ENCODE measurements at regions not wholly inside any gene's neighbourhood (a gene's known extent, or its start where the extent isn't known, plus 50 kb on each side); places are given as distances from the start of the nearest gene placed in this dataset.

DNA sequence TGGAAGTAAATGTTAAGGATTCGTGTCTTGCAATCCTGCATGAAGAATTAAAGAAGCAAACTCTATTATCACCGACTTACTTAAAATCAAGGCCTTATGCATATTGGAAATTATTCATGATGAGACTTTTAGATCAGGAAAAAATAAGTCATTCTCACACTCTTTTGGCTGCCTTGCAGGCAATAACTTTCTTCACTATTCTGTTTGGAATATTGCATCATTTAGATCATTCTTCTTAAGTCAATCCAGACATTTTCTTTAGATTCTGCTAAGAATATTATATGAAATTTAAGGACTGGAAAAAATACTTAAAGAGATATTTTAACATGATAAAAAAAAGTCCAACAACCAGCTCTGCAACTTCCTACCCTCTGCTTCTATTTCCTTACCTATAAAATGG lies 245.4 kb downstream of the LRRN1 start:
- Mint-ChIP-seq H3K27ac (no peak overlapping the region), H3K4me3 (no peak overlapping the region), H3K4me1 (peaks cover 0 to 1% (median 0%) of the 10 kb centered on the region in 3 donors), H3K9me3 (no peaks in the 10 kb centered on the region), H3K27me3 (no peaks in the 10 kb centered on the region), H3K36me3 (peaks cover 2% of the 10 kb centered on the region)

DNA sequence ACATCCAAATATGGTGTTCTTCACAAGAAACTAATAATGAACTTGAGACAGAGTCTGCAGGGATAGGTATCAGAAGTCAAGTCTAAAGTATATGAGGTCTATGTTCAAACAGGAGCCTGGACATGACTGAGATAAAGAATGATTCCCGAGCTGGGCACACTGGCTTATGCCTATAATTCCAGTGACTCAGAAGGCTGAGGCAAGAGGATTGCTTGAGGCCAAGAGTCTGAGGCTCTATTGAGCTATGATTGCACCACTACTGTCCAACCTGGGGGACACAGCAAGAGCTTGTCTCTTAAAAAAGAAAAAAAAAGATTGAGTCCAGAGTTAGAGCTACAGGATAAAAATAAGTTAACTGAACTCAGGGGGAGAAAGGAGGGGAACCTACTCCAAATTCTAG lies 246.5 kb downstream of the LRRN1 start:
- no peaks in the 10 kb centered on the region for H3K9me3 Mint-ChIP-seq
- H3K4me3 Mint-ChIP-seq = no peak overlapping the region
- H3K27ac Mint-ChIP-seq = no peak overlapping the region
- H3K27me3 Mint-ChIP-seq = no peaks in the 10 kb centered on the region
- no peaks in the 10 kb centered on the region for H3K4me1 Mint-ChIP-seq
- H3K36me3 Mint-ChIP-seq = no peaks in the 10 kb centered on the region

DNA sequence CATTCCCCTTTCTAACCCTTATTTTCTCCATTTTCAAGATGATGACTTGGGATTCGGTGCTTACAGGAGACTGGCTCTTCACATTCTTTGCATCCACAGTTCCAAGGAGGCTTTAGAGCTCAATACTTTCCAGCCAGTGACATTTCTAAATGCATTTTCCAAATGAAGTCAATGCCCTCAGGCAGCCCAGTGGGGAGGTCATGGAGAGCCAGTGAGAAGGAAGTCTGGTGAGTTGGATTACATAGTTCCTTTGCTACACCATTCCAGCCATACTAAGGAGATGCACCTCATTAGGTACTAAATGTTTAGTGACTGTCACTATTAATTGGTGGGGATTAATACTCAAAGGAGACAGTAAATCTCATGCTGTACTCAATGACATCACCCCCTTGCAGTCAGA lies 248.1 kb downstream of the LRRN1 start:
- Mint-ChIP-seq H3K27ac (no peak overlapping the region), H3K9me3 (no peaks in the 10 kb centered on the region), H3K4me3 (no peak overlapping the region), H3K36me3 (no peaks in the 10 kb centered on the region), H3K27me3 (no peaks in the 10 kb centered on the region), H3K4me1 (no peaks in the 10 kb centered on the region)

DNA sequence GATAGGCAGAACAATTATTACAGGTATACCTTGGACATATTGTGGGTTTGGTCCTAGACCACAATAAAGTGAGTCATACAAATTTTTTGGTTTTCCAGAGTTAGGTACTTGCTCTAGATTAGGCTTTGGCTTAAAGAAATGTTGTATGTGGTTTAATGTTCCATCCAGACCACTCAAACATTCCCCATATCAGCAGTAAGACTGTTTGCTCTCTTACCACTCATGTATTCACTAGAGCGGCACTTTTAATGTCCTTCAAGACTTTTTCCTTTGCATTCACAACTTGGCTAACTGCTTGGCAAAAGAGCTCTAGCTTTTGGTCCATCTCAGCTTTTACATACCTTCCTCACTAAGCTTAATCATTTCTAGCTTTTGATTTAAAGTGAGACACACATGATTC lies 250.5 kb upstream of the SETMAR start:
- Mint-ChIP-seq H3K4me1 (peaks cover 0 to 1% (median 0%) of the 10 kb centered on the region in 3 donors), H3K4me3 (no peak overlapping the region), H3K36me3 (no peaks in the 10 kb centered on the region), H3K27ac (no peak overlapping the region), H3K27me3 (no peaks in the 10 kb centered on the region), H3K9me3 (peaks cover 0 to 1% (median 0%) of the 10 kb centered on the region in 3 donors)

DNA sequence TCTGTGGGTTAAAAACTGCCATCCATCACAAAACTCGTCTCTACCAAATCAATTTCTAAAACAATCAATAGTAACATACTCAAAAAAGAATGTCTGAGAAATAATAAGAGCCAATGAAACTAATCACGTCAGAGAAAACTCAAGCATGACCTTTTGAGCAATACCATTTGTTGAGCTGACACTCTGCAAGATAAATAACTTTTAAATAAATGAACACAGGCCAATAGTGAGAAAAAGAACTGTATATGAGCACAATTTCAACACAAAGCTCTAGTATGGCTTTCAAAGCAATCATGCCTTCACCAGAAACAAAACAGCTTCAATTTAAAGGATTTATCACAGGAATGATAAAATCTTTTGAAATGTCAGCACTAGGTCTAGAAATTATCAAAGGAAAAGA lies 249.2 kb upstream of the SETMAR start:
- Mint-ChIP-seq H3K4me3 (no peak overlapping the region), H3K4me1 (peaks cover 0 to 1% (median 0%) of the 10 kb centered on the region in 3 donors), H3K36me3 (no peaks in the 10 kb centered on the region), H3K9me3 (peaks cover 0 to 1% (median 0%) of the 10 kb centered on the region in 3 donors), H3K27ac (no peak overlapping the region), H3K27me3 (no peaks in the 10 kb centered on the region)

DNA sequence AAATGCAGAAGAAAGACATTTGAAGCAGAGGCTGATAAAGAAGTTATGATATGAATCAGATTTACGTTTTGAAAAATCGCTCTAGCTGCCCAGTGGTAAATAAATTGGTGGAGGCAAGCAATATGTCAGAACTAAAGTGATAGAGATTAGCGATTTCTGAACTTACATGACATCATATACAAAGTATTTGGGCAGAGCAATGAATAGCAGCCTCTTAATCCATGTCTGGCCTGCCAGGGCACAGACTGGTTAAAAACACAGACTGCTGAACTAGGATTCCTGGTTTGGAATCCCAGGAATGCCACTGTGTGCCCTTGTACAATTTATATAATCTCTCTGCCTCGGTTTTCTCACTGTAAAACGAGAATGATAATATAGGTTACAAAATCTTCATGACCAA lies 243.1 kb upstream of the SETMAR start:
- no peak overlapping the region for H3K4me3 Mint-ChIP-seq
- peaks cover 2% of the 10 kb centered on the region for H3K27me3 Mint-ChIP-seq
- peaks cover 0 to 4% (median 1%) of the 10 kb centered on the region in 3 donors for H3K9me3 Mint-ChIP-seq
- H3K36me3 Mint-ChIP-seq = no peaks in the 10 kb centered on the region
- no peak overlapping the region for H3K27ac Mint-ChIP-seq
- peaks cover 28 to 43% (median 39%) of the 10 kb centered on the region in 3 donors for H3K4me1 Mint-ChIP-seq

DNA sequence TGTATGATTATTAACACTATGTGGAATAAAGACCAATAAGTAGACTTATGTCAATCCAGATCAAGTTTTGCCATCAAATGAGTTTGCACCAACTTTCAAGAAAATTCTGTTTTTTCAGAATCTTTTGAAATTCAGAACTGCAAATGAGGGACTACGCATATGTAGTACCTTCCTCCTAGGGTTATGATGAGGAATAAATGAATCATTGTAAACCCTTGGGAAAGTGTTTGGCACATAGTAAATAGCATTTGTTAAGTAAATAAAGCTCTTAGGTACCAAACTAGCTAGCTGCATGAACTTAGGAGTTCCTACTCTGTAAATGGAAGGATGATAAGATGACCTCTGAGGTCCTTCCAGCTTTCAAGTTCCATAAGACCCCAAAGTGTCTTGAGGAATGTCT lies 242.6 kb upstream of the SETMAR start:
- Mint-ChIP-seq H3K9me3 (peaks cover 0 to 4% (median 1%) of the 10 kb centered on the region in 3 donors), H3K4me1 (peaks cover 31 to 47% (median 43%) of the 10 kb centered on the region in 3 donors), H3K27me3 (peaks cover 2% of the 10 kb centered on the region), H3K27ac (no peak overlapping the region), H3K36me3 (no peaks in the 10 kb centered on the region), H3K4me3 (no peak overlapping the region)

DNA sequence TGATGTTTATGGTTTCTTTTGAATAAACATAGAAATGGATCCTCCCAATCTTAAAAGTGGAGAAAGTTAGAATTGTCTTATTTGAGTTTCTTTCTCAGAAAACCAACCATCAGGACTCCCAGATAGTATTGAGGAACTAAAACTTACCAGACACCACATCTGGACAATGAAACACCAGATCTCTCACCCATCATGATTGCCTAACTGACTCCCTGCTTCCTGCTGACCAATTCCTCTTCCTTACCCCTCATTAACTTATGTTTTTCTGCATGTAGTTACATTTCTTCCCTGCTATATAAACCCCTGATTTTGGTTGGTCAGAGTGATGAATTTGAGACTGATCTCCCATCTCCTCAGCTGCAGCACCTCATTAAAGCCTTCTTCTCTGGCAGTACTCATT lies 242.0 kb upstream of the SETMAR start:
- Mint-ChIP-seq H3K4me1 (peaks cover 35 to 48% (median 47%) of the 10 kb centered on the region in 3 donors), H3K27me3 (peaks cover 2% of the 10 kb centered on the region), H3K36me3 (no peaks in the 10 kb centered on the region), H3K4me3 (peak overlapping the region in 2 of 4 donors; percentile 32 to 55), H3K27ac (no peak overlapping the region), H3K9me3 (peaks cover 0 to 4% (median 1%) of the 10 kb centered on the region in 3 donors)

DNA sequence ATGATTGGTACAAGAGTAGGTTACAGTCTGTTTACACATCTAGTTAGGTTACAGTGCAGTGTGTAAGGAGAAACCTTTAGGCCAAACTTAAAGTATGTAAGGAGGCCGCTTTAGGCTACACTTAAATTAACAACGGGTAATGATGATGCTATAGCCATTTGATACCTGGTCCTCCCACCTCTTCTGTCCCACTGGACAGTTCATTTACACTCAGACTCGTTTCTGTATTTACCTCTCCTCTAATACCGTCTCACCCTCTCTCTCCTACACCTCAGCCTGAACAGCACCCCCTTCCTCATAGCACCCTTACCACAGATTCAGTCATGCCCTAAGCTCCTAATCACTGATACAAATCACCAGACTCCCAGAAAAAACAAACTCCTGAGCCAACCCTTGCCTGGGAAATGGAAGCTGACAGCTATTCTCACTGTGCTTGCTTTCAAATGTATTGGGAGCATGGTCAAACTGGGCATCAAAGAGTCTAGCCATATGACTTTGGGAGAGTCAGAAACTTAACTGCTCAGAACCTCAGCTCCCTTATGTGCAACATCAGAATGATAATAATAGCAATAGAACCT lies 241.3 kb upstream of the SETMAR start:
- peaks cover 0 to 4% (median 1%) of the 10 kb centered on the region in 3 donors for H3K9me3 Mint-ChIP-seq
- peak overlapping the region in 2 of 4 donors; percentile 5 to 42 for H3K4me3 Mint-ChIP-seq
- H3K4me1 Mint-ChIP-seq = peaks cover 36 to 55% (median 52%) of the 10 kb centered on the region in 3 donors
- H3K36me3 Mint-ChIP-seq = no peaks in the 10 kb centered on the region
- H3K27ac Mint-ChIP-seq = no peak overlapping the region
- peaks cover 2% of the 10 kb centered on the region for H3K27me3 Mint-ChIP-seq

DNA sequence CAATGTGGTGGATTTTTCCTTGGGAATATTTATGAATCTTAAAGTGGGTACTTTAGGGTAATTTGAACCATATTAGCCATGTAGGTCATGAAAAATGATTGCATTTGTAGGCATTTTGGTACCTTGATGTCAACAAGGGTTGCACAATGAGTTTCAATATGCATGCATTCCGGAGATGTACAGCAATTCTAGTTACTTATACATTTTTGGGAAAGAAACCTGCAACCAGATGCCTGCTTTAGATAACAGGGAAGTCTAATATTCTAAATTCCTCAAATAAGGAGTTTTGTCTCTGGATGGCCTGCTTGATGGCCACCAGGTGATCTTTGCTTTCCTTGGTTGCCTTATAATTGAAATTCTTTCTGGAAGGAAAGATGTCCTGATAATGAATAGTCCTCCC lies 240.5 kb upstream of the SETMAR start:
- peaks cover 39 to 58% (median 53%) of the 10 kb centered on the region in 3 donors for H3K4me1 Mint-ChIP-seq
- H3K36me3 Mint-ChIP-seq = no peaks in the 10 kb centered on the region
- no peak overlapping the region for H3K4me3 Mint-ChIP-seq
- H3K9me3 Mint-ChIP-seq = peaks cover 0 to 4% (median 0%) of the 10 kb centered on the region in 3 donors
- H3K27me3 Mint-ChIP-seq = peaks cover 2% of the 10 kb centered on the region
- H3K27ac Mint-ChIP-seq = no peak overlapping the region

DNA sequence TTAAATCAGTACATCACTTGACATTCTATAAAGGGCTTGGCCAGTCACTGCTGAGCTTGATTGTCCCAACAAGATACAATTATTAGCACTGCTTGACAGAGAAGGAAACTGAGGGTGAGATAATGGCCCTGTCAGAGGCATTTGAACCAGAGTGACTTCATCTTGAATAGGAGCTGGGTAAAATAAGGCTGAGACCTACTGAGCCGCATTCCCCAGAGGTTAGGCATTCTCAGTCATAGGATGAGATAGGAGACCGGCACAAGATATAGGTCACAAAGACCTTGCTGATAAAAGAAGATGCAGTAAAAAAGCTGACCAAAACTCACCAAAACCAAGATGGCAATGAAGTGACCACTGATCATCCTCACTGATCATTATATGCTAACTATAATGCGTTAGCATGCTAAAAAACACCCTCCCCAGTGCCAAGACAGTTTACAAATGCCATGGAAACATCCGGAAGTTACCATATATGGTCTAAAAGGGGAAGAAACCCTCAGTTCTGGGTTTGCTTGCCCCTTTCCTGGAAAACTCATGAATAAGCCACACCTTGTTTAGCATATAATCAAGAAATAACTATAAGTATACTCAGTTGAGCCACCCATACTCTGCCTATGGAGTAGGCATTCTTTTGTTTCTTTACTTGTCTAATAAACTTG lies 239.1 kb upstream of the SETMAR start:
- H3K4me1 Mint-ChIP-seq = peaks cover 46 to 68% (median 58%) of the 10 kb centered on the region in 3 donors
- peak overlapping the region in 1 of 4 donors; percentile 71 for H3K4me3 Mint-ChIP-seq
- no peaks in the 10 kb centered on the region for H3K36me3 Mint-ChIP-seq
- H3K27me3 Mint-ChIP-seq = peaks cover 2% of the 10 kb centered on the region
- peak overlapping the region in 1 of 3 donors; percentile 50 for H3K27ac Mint-ChIP-seq
- H3K9me3 Mint-ChIP-seq = peaks cover 0 to 4% (median 2%) of the 10 kb centered on the region in 3 donors

DNA sequence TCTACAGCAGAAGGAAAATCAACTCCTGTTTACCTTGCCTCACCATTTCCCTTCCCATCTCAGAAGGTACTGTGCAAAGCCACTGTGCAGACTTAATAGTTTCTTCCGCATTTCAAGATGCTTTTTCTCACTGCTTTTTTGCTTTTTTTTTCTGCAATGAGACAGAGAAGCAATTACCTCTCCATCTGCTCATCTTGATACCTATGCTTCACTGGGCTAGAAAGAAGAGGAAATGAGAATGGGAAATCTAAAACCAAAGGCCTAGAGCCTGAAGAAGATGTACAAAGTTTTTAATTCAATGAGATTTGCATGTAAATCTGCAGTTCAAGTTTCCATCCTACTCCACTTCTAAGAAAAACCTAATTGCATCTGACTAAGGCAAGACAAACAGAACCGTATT lies 238.1 kb upstream of the SETMAR start:
- H3K27me3 Mint-ChIP-seq = no peaks in the 10 kb centered on the region
- H3K36me3 Mint-ChIP-seq = peaks cover 5% of the 10 kb centered on the region
- peaks cover 0 to 4% (median 3%) of the 10 kb centered on the region in 3 donors for H3K9me3 Mint-ChIP-seq
- H3K4me3 Mint-ChIP-seq = peak overlapping the region in 3 of 4 donors; percentile 3 to 71 (median 64)
- peak overlapping the region in 1 of 3 donors; percentile 1 for H3K27ac Mint-ChIP-seq
- peaks cover 44 to 70% (median 59%) of the 10 kb centered on the region in 3 donors for H3K4me1 Mint-ChIP-seq

DNA sequence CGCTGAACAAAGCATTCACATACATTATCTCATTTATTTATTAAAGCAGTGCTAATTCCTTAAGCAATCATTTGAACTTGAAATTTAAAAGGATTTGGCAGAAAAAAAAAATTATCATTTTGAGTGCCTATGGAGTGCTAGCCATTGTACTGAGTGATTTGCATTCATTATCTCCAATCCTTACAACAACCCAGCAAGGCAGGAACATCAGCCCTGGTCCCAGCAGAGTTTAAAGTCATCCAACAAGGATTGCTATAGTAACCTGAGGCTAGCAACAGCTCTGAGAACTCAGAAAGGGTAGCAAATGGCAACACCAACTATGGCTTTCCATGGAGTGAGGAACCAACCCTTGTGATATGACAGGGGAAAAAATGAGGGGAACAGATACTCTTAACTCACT lies 237.6 kb upstream of the SETMAR start:
- Mint-ChIP-seq H3K36me3 (peaks cover 5% of the 10 kb centered on the region), H3K27ac (peak overlapping the region in 1 of 3 donors; percentile 1), H3K9me3 (peaks cover 0 to 4% (median 3%) of the 10 kb centered on the region in 3 donors), H3K4me3 (peak overlapping the region in 1 of 4 donors; percentile 71), H3K27me3 (no peaks in the 10 kb centered on the region), H3K4me1 (peaks cover 44 to 71% (median 57%) of the 10 kb centered on the region in 3 donors)

DNA sequence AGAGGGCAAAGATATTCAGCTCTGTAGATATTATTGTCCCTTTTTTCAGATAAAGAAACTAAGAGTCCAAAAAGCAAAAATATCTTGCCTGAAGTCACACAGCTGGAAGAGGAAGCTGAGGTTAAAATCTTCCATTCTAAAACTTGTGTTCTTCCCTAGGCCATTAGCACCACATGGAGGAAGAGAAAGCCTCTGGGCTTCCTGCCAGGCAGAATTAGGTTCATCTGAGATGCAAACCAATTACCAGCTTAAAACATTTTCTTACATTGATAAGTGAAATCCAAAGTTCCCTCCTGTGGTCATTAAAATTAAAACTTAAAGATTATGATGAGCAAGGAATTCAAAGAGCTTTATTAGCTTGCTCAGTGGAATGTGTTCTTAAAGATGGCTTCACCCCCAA lies 235.3 kb upstream of the SETMAR start:
- H3K27ac Mint-ChIP-seq = no peak overlapping the region
- H3K4me1 Mint-ChIP-seq = peaks cover 53 to 79% (median 62%) of the 10 kb centered on the region in 3 donors
- H3K9me3 Mint-ChIP-seq = peaks cover 2 to 5% (median 4%) of the 10 kb centered on the region in 3 donors
- H3K36me3 Mint-ChIP-seq = peaks cover 15% of the 10 kb centered on the region
- peak overlapping the region in 1 of 4 donors; percentile 84 for H3K4me3 Mint-ChIP-seq
- H3K27me3 Mint-ChIP-seq = no peaks in the 10 kb centered on the region

DNA sequence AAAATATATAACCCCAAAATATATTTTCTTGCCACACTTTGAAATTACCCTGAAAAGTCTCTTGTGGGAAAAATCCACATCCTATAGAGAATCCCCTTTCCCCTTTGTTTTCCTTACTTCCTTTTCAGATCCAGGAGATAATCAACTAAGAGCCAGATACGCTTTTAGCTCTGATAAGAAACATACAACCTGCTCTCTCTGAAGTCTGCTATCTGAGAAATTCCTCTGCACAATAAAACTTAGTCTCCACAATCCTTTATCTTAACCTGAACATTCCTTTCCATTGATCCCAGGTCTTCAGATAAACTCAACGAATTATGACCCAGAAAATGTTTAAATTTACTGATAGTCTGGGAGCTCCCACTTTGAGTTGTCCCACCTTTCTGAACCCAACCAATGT lies 233.4 kb upstream of the SETMAR start:
- peaks cover 22% of the 10 kb centered on the region for H3K36me3 Mint-ChIP-seq
- peaks cover 3 to 10% (median 10%) of the 10 kb centered on the region in 3 donors for H3K9me3 Mint-ChIP-seq
- H3K4me3 Mint-ChIP-seq = peak overlapping the region in 2 of 4 donors; percentile 19 to 72
- peaks cover 55 to 75% (median 62%) of the 10 kb centered on the region in 3 donors for H3K4me1 Mint-ChIP-seq
- no peak overlapping the region for H3K27ac Mint-ChIP-seq
- H3K27me3 Mint-ChIP-seq = no peaks in the 10 kb centered on the region

Measured in IgD-negative memory B cell (primary cell).